Colonic mucosa (tissue), 4 donors: ENCODE measurements at regions not wholly inside any gene's neighbourhood (a gene's known extent, or its start where the extent isn't known, plus 50 kb on each side); places are given as distances from the start of the nearest gene placed in this dataset.

Experiments used
- DNase-seq: peaks from one replicate; pipeline ENCODE4 v3.0.0-alpha.2; 2020
- H3K27ac ChIP-seq: fragments of 200-600 bp; one replicate; pipeline ENCODE4 v1.8.0; 2021
- H3K27me3 ChIP-seq: fragments of 200-600 bp; one replicate; pipeline ENCODE4 v1.8.0; 2021
- H3K36me3 ChIP-seq: fragments of 200-600 bp; one replicate; pipeline ENCODE4 v1.8.0; 2021
- H3K4me1 ChIP-seq: fragments of 200-600 bp; one replicate; pipeline ENCODE4 v1.8.0; 2021; ENCODE audit warnings: mild to moderate bottlenecking
- H3K4me3 ChIP-seq: fragments of 200-600 bp; one replicate; pipeline ENCODE4 v1.8.0; 2021
- H3K9ac ChIP-seq, 2 donors: one replicate each; pipeline ENCODE4 v1.7.0; 2013; ENCODE audit warnings: control low read depth in 2 of 2, low read depth in 2 of 2, low read length in 2 of 2
- H3K9me3 ChIP-seq: fragments of 200-600 bp; one replicate; pipeline ENCODE4 v1.8.0; 2021
- CTCF ChIP-seq: fragments of 200-600 bp; IDR thresholded peaks from one replicate; pipeline ENCODE4 v1.8.0; 2022; ENCODE audit warnings: antibody characterized with exemption, mild to moderate bottlenecking
- intact Hi-C: fragments of 100-400 bp; cut with DNase I; formaldehyde crosslinking; loops from one replicate; pipeline ENCODE4 v1.14.1; 2022
- donor health status: healthy.
- donor health status: DM: no; HTN: no; CAD: no.
- donor health status: DM: no; HTN: no; CAD: no.

- H3K27me3 ChIP-seq, result no peaks in the 10 kb centered on the region
- H3K9ac ChIP-seq, result no peak overlapping the region
- no peak for DNase-seq
- H3K36me3 ChIP-seq, result no peaks in the 10 kb centered on the region
- no peaks in the 10 kb centered on the region for H3K4me1 ChIP-seq
- no peak overlapping the region for H3K27ac ChIP-seq
- TF ChIP-seq CTCF, result no peak
- H3K9me3 ChIP-seq, result no peaks in the 10 kb centered on the region
- intact Hi-C loops, result no loop called here
- H3K4me3 ChIP-seq, result no peak overlapping the region
Observed at GRCh38 chr2:120804459-120804858, 68.8 kb downstream of the GLI2 start.

GRCh38 chr2:120805011-120805410 is 69.3 kb downstream of the GLI2 start:
- no peak for TF ChIP-seq CTCF
- Histone ChIP-seq H3K36me3 (no peaks in the 10 kb centered on the region), H3K4me1 (no peaks in the 10 kb centered on the region), H3K27ac (no peak overlapping the region), H3K27me3 (no peaks in the 10 kb centered on the region), H3K4me3 (no peak overlapping the region), H3K9me3 (no peaks in the 10 kb centered on the region), H3K9ac (no peak overlapping the region)
- intact Hi-C loops, result no loop called here
- DNase-seq, result no peak

GRCh38 chr2:120805602-120806001 is 69.9 kb downstream of the GLI2 start:
- Histone ChIP-seq H3K27me3 (no peaks in the 10 kb centered on the region), H3K9me3 (no peaks in the 10 kb centered on the region), H3K27ac (no peak overlapping the region), H3K4me3 (no peak overlapping the region), H3K36me3 (no peaks in the 10 kb centered on the region), H3K4me1 (no peaks in the 10 kb centered on the region), H3K9ac (no peak overlapping the region)
- DNase-seq, result no peak
- no peak for TF ChIP-seq CTCF
- intact Hi-C loops, result no loop called here

- Histone ChIP-seq H3K27me3 (no peaks in the 10 kb centered on the region), H3K36me3 (no peaks in the 10 kb centered on the region), H3K4me3 (no peak overlapping the region), H3K27ac (no peak overlapping the region), H3K9me3 (no peaks in the 10 kb centered on the region), H3K9ac (no peak overlapping the region), H3K4me1 (no peaks in the 10 kb centered on the region)
- intact Hi-C loops, result no loop called here
- TF ChIP-seq CTCF, result no peak
- DNase-seq, result no peak
Observed at GRCh38 chr2:120807751-120808150, 72.1 kb downstream of the GLI2 start.

GRCh38 chr2:120809151-120809550 is 73.5 kb downstream of the GLI2 start:
- intact Hi-C loops, result no loop called here
- no peak overlapping the region for H3K4me3 ChIP-seq
- no peak overlapping the region for H3K27ac ChIP-seq
- H3K9ac ChIP-seq, result no peak overlapping the region
- no peak for DNase-seq
- TF ChIP-seq CTCF, result no peak
- no peaks in the 10 kb centered on the region for H3K36me3 ChIP-seq
- no peaks in the 10 kb centered on the region for H3K4me1 ChIP-seq
- H3K27me3 ChIP-seq, result no peaks in the 10 kb centered on the region
- H3K9me3 ChIP-seq, result no peaks in the 10 kb centered on the region
